HG02623 (cell line): ENCODE measurements at regions not wholly inside any gene's neighbourhood (a gene's known extent, or its start where the extent isn't known, plus 50 kb on each side); places are given as distances from the start of the nearest gene placed in this dataset.

Experiments used
- ATAC-seq: cut with Tn5 transposase; IDR thresholded peaks from one replicate; pipeline ENCODE4 v1.9.1; 2021; ENCODE audit warnings: moderate library complexity; ENCODE audit not compliant: unreplicated experiment

DNA sequence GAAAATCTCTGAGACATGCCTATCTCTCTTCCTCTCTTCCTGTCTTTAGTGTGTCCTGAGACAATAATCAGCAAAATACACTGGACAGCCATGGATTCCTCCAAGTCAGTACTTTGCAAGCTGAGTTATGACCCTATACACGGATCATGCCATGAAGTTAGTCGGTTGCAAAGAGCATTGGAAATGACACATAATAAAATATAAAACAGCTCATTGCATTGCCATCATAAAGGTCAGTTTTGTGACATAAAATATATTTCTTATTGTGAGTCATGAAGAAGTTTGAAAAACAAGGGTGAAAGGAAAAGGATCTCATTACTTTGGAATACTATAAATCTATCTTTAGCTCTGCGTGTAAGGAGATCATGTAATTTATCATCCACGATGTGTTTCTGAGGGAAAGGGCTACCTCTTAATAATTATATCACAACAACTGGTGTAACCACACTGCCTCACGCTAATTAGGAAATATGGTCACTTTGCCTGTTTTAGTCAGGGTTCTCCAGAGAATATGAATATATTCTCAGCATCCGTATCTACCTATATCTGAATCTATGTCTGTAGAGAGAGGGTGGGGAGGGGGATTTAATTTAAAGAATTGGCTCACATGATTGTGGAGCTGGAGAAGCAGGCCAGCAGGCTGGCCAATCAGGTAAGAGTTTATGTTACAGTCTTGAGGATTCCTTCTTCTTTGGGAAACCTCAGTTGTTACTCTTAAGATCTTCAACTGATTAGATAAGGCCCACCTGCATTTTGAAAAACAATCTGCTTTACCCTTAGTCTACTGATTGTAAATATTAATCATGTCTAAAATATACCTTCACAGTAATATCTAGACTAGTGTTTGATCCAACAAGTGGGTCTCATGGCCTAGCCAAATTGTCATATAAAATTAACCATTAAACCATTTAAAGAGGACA is 198.8 kb downstream of the FAT3 start:
- no peak for ATAC-seq

DNA sequence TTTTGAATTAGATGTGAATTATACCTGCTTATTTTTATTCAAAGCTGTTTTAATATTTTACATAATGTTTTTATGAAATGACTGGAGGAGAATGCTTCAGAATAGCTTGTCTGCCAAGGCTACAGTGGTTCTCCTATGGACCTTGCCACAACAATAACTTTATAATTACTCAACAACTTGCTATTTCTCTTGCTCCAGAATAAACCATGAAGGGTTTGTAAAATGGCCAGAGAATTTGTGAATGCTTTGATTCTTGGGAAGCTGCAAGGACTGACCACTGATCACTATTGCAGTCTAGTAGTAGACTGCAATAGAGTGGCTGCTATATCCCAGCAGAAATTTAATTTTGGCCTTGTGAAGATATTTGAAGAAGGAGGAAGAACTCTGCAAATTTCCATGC is 199.7 kb downstream of the FAT3 start:
- ATAC-seq: no peak

- no peak for ATAC-seq
These were observed 200.5 kb downstream of the FAT3 start for GRCh38 chr11:92425127-92425526.

GRCh38 chr11:92432515-92432914 is 207.9 kb downstream of the FAT3 start:
- no peak for ATAC-seq

GRCh38 chr11:92436034-92436920 is 211.7 kb downstream of the FAT3 start:
- no peak for ATAC-seq

DNA sequence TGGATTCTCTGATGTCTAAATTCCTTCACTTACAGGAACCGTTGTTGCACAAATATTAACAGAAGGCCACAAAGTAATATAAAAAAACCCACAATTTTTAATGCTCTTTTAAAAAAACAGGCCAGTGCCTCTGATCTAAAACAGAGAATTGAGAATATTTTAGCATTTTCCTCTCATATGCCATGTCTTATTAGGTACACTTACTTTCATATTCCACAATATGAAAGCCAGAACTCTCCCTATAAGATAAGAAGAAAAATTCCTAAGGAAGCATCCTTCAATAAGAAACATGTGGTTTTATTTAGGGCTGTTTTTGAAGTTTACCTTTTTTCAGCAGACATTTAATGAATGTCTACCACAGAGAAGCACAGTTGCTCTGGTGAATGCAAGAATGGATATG is 214.5 kb downstream of the FAT3 start:
- ATAC-seq: no peak

DNA sequence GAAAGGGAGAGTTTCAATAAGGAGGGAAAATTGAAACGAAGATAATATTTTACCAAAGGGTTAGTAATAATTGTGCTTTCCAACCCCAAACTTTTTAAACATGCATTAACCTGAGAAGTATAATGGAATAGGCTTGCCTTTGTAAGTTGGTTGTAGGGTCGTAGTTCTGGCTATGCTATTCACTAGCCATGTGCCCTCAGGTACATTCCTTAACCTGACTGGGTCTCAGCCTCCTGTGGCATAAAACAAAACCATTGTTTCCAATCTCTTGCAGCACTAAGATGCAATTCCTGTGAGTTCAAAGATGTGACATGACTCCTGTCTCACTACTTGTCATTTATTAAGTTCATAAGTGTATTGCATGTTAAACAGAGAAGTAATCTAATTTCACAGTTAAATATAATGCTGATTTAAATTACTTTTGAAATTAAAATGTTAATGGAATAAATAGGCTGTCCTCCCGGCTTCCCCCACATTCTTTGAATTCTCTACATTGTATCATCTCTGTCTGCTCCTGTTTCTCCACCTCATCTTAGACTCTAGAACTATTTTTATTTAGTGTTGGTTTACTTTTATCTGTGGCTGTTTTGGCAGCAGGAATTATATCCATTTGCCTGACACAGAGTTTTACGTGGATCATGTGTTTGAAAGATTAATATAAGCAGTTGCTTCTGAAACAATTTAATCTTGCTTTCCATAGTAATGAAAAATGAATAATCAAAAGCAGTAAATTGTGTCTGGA is 216.3 kb downstream of the FAT3 start:
- ATAC-seq: no peak

DNA sequence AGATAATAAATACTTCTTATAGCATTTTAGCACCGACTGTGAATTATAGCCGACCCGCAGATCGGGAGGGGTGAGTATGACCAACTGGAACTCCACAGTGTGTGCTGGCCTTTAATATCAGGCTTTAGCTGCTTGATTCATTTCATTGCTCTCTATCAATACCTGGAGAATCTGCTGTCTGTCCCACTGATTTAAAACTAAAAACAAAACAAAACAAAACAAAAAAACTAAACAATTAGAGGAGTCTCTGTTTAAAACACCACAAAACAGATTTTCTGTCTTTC is 216.8 kb downstream of the FAT3 start:
- no peak for ATAC-seq

DNA sequence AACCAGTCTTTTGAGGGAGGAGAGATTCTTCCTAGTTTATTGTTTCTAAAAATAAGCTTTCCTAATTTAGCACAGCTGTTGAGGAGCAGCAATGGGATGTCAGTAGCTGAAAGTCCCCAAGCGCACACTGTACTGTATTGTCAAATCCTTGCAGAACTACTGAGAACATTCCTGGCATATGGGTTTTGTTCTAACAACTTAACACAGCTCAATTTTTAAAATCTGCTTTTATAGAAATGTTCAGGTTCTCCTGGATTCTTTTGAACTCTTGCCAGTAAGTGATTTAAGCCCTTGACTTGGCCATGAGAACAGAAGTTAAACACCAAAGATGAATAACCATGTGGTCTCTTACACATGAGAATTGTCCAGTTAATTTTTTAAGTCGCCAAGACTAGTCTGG is 218.6 kb downstream of the FAT3 start:
- ATAC-seq: no peak

GRCh38 chr11:92447586-92447985 is 223.0 kb downstream of the FAT3 start:
- no peak for ATAC-seq

- no peak for ATAC-seq
These were observed 224.6 kb downstream of the FAT3 start for GRCh38 chr11:92449222-92449621.

DNA sequence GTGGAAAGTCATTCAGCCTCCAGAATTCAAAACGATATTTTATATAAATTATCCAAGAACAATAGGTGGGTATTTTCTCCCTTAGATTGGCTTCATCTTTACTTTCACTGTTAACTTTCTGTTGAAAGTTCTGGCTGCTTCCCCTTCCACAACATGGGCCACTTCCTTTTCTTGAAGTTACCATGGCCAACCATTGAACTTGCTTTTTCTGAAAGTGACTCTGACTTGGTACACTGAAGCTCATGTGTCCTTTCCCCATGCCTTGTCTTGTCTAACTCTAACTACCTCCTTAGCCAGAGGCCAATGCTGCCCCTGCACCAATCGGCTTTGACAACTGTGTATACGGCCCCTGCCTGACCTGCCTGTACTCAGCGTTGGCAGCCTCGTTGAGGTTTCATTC is 225.2 kb downstream of the FAT3 start:
- ATAC-seq: no peak

DNA sequence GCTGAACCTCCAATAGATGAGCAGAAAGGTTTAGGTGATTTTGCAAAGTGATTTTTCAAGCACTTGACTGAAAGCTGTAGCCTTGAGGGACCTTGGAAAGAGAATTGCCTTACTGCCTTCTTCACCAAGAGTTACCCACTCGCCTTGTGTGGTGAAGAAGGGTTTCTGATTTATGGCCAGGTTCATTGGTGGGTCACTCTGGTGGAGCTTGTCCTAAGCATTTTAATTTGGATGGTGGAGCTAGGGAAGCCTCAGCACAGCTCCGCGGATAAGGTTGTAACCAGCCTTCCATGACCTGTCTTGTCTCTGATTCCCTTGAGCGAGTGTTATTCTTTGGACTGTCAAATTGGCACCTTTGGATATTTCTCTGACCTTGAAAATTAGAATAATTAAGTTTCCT is 226.4 kb downstream of the FAT3 start:
- no peak for ATAC-seq

DNA sequence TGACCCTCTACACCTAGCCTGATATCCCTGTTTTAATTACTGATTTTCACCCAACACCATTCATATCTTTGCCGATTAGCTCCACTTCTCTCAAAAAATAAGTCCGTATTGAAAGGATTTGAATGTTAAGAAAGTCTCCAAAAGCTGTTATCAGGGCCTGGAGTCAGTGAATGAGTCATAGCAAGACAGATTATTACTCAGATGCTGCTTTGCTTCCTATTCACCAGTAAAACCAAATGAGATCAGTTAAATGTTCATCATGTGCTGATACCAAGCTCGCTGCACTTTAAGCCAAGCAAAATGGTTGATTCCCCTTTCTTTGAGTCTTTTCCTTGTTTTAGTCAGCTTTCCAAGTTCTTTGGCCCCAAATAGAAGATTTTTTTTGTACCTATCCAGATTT is 228.4 kb downstream of the FAT3 start:
- no peak for ATAC-seq

DNA sequence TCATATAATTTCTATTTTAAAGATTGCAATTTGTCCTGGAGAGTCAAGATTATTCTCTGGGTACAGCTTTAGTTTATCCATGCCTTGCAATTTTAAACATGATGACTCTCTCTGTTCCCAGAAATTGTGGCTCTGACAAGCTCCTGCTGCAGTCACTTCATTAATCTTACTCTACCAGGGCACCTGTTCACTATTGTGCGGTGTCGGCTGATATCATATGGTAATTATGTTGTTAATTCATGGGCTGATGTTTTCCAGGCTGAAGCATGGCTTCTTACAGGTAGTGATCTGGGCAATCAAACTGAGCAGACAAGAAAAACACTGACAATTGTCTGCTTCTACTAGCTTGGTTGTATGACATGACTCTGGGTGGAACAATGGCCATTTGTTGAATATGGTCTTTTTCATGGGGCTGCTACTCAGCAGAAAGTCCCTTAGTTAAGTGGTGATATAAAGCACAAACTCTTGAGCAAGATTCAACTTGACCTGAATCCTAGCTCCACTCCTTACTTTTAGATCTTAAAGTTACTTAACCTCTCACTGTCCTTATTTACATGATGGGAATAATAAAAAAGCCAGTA is 230.7 kb downstream of the FAT3 start:
- no peak for ATAC-seq

DNA sequence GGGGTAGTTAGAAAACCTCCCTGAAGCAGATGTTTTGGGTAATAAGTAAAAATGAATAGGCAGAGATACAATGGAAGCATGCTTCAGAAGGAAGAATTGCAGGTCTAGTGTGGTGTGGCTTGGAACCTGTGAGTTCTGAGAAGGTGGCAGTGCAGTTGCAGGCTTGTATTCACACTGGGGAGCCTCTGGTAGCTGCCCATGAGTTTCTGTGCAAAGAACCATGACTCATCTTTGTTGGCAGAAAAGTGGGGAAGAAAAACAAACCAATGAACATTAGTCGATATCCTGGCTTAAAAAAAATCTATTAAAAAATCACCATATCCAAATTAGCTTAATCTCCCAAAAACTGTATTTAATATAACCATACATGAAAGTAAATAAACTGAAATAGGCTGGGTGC is 232.6 kb downstream of the FAT3 start:
- ATAC-seq: no peak

- ATAC-seq: no peak
These were observed 233.9 kb downstream of the FAT3 start for GRCh38 chr11:92458486-92458885.

DNA sequence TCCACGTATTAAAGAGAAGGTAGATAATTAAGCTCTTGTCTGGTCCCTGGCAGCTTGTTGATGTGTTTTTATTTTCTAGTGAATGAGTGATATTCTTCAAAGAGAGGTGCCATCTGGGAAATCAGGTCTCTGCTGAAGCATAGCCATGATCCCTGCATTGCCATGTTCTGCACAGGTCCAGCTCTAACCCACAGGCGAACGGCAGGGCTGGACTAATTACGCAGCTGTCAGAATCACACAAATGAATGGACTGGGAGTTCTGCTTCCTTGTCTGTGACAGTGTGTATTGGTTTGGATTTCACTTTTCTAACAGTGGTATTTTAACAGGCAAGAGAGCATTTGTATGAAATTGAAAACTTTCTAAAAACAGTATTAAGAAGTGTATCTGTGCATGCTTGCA is 235.6 kb downstream of the FAT3 start:
- no peak for ATAC-seq

GRCh38 chr11:92461447-92461846 is 236.8 kb downstream of the FAT3 start:
- ATAC-seq: no peak

DNA sequence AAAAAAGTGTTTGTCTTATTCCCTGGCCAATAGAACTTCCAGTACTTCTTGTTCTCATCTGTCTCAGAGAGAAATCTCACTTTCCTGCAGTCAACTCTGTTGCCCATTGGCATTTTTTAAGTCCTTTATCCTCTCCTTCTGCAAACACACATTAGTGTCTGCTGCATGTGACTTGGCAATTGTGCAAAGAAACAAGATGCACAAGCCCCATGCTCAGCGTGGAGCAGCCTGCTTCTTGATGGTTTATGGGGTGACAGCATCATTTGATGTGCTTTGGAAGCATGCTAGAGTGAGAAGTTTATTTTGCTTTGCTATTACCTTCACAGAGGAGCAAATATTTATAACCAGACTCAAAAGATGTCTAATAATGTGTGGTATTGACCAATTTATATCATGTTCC is 238.2 kb downstream of the FAT3 start:
- no peak for ATAC-seq

- no peak for ATAC-seq
These were observed 240.2 kb downstream of the FAT3 start for GRCh38 chr11:92464822-92465221.
